Nephron progenitor cell (in vitro differentiated cells): ENCODE measurements at regions not wholly inside any gene's neighbourhood (a gene's known extent, or its start where the extent isn't known, plus 50 kb on each side); places are given as distances from the start of the nearest gene placed in this dataset.
A peak's percentile ranks its signal among the peaks of the same experiment; 100 is the strongest.

Experiments
- DNase-seq: peaks from one replicate; pipeline ENCODE4 v3.0.0; 2021
- H3K27ac Mint-ChIP-seq: 2 replicates; pipeline ENCODE4 v1.8.0; 2021; ENCODE audit warnings: mild to moderate bottlenecking, moderate library complexity, mixed read lengths
- H3K27me3 Mint-ChIP-seq: 2 replicates; pipeline ENCODE4 v1.8.0; 2021; ENCODE audit warnings: mild to moderate bottlenecking, low read depth, mixed read lengths; ENCODE audit not compliant: poor library complexity
- H3K36me3 Mint-ChIP-seq: 2 replicates; pipeline ENCODE4 v1.8.0; 2021; ENCODE audit warnings: low read depth, mixed read lengths
- H3K4me1 Mint-ChIP-seq: 2 replicates; pipeline ENCODE4 v1.8.0; 2021; ENCODE audit warnings: mixed read lengths
- H3K4me3 Mint-ChIP-seq: 2 replicates; pipeline ENCODE4 v1.8.0; 2021; ENCODE audit warnings: mild to moderate bottlenecking, moderate library complexity, mixed read lengths
- H3K9me3 Mint-ChIP-seq: 2 replicates; pipeline ENCODE4 v1.8.0; 2021; ENCODE audit warnings: mild to moderate bottlenecking, moderate library complexity, mixed read lengths
- TF ChIP-seq, protein P1 (sequence below): fragments of 200-600 bp; sonication (generic); IDR thresholded peaks from 2 replicates; pipeline ENCODE4 v1.5.0; 2021; ENCODE audit warnings: antibody characterized with exemption

DNA sequence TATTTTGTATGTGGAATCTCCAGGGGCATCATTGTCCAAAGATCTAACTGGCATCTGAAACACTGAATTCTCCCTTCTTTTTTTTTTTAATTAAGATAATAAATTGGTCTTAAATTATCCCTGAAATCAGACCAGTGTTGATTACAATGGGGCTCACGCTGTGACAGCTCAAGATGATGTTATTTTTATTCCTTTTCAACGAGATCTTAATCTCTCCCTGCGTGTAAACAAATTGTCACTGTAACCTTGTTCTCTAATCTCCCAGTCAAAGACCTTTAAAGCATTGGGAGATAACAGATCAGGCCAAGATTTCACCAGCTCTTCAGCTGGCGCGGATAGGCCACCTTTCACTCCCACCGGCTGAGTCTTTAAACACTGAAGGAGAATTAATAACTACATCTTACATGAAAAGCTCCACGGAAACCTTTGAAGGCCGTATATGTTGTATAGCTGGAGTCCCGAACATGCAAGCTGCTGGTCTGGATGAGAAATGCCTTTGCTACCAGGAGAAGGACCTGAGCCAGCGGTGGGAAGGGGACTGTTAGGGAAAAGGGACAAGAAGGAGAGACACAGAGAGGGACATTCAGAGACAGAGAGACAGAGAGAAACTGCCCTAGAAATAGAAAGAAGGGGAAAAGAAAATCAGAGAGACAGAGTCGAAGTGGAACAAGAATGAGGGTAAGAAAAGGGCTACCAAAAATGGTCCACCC lies 418.8 kb upstream of the NR2F2 start:
- TF ChIP-seq, protein P1, sequence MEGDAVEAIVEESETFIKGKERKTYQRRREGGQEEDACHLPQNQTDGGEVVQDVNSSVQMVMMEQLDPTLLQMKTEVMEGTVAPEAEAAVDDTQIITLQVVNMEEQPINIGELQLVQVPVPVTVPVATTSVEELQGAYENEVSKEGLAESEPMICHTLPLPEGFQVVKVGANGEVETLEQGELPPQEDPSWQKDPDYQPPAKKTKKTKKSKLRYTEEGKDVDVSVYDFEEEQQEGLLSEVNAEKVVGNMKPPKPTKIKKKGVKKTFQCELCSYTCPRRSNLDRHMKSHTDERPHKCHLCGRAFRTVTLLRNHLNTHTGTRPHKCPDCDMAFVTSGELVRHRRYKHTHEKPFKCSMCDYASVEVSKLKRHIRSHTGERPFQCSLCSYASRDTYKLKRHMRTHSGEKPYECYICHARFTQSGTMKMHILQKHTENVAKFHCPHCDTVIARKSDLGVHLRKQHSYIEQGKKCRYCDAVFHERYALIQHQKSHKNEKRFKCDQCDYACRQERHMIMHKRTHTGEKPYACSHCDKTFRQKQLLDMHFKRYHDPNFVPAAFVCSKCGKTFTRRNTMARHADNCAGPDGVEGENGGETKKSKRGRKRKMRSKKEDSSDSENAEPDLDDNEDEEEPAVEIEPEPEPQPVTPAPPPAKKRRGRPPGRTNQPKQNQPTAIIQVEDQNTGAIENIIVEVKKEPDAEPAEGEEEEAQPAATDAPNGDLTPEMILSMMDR: no peak
- Mint-ChIP-seq H3K36me3 (no peaks in the 10 kb centered on the region), H3K4me3 (peak overlapping the region; percentile 35), H3K27ac (peak overlapping the region; percentile 75), H3K9me3 (no peaks in the 10 kb centered on the region), H3K4me1 (peaks cover 64% of the 10 kb centered on the region), H3K27me3 (peaks cover 9% of the 10 kb centered on the region)
- DNase-seq: no peak

DNA sequence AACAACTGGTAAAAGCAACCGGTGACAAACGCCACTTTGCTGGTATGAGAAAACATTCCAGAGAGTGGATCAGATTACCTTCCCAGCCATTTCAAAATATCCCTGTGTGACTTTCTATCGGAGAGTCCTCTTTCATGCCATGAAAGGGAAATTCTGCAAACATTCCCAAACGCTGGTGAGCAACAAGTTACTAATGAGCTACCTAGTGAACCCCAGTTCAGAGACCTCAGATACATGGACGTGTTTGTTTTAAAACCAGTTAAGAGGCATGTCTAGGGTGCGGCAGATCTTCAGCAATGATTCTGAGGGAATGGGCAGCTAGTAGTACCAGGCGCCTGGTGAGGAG lies 418.2 kb upstream of the NR2F2 start:
- Mint-ChIP-seq H3K4me1 (peaks cover 64% of the 10 kb centered on the region), H3K36me3 (no peaks in the 10 kb centered on the region), H3K27ac (peak overlapping the region; percentile 75), H3K9me3 (no peaks in the 10 kb centered on the region), H3K4me3 (no peak overlapping the region), H3K27me3 (peaks cover 9% of the 10 kb centered on the region)
- TF ChIP-seq, protein P1: no peak
- no peak for DNase-seq

DNA sequence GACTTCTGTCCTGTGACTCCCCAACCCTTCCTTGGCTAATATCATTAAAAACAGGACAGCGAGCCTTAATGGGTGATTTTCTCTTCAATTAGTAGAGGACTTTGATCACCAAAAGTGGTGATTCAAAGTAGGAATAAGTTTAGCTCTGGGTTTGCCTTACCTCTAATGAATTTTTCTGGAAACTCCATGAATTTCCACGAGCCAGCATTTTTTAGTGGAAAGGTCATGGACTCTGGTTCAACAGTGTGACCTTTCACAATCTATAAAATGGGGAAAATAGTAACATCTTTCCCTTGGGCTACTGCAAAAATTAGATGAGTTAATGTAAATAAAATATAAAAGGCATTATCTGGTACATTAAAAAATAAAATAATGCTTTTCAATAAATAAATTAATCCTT lies 417.8 kb upstream of the NR2F2 start:
- peaks cover 66% of the 10 kb centered on the region for H3K4me1 Mint-ChIP-seq
- H3K27me3 Mint-ChIP-seq: peaks cover 9% of the 10 kb centered on the region
- no peak for DNase-seq
- H3K4me3 Mint-ChIP-seq: no peak overlapping the region
- H3K36me3 Mint-ChIP-seq: no peaks in the 10 kb centered on the region
- peak overlapping the region; percentile 85 for H3K27ac Mint-ChIP-seq
- TF ChIP-seq, protein P1: no peak
- H3K9me3 Mint-ChIP-seq: no peaks in the 10 kb centered on the region

DNA sequence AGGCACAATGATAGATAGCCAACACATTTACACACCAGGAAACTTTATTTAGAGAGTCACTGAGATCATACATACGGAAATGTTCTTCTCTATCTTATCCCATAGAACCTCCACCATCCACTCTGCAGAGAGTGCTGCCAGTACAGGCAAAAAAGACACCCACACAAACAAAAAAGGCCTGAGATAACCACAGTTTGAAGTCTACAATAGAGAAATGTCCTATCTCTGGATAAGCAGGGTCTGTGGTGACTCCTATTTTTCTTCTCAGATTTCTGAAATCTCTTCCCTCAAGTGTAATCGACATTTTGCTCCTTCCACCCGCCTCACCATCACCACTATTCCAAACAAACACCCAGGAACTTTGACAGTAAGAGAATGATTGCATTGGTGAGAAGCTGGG lies 413.9 kb upstream of the NR2F2 start:
- TF ChIP-seq, protein P1: no peak
- H3K36me3 Mint-ChIP-seq: no peaks in the 10 kb centered on the region
- no peak for DNase-seq
- H3K27me3 Mint-ChIP-seq: peaks cover 6% of the 10 kb centered on the region
- H3K4me1 Mint-ChIP-seq: peaks cover 51% of the 10 kb centered on the region
- no peak overlapping the region for H3K4me3 Mint-ChIP-seq
- H3K27ac Mint-ChIP-seq: no peak overlapping the region
- no peaks in the 10 kb centered on the region for H3K9me3 Mint-ChIP-seq

- TF ChIP-seq, protein P1: no peak
- Mint-ChIP-seq H3K9me3 (no peaks in the 10 kb centered on the region), H3K27ac (no peak overlapping the region), H3K27me3 (peaks cover 13% of the 10 kb centered on the region), H3K36me3 (no peaks in the 10 kb centered on the region), H3K4me1 (peaks cover 45% of the 10 kb centered on the region), H3K4me3 (no peak overlapping the region)
- DNase-seq: no peak
These were observed 412.0 kb upstream of the NR2F2 start for GRCh38 chr15:95918525-95918924.

DNA sequence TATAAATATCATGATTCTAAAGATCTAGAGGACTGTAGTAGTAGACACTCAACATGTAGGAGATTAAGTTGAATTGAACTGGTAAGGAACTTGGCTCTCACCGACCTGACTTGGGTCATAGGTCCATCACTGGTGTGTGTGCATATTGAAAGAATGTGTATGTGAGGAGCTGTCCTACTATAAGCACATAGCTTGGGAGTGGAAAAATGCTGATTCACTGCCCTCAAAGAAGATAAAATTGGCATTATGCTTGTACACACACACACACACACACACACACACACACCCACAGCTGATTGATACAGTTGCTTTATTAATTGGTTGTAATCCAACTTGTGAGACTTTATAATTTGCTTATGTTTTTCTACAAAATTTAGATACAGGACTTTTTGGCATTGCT lies 411.0 kb upstream of the NR2F2 start:
- Mint-ChIP-seq H3K9me3 (no peaks in the 10 kb centered on the region), H3K27me3 (peaks cover 9% of the 10 kb centered on the region), H3K4me1 (peaks cover 46% of the 10 kb centered on the region), H3K27ac (no peak overlapping the region), H3K36me3 (no peaks in the 10 kb centered on the region), H3K4me3 (no peak overlapping the region)
- TF ChIP-seq, protein P1: no peak
- DNase-seq: no peak
